22Rv1 (cell line): ENCODE measurements at regions not wholly inside any gene's neighbourhood (a gene's known extent, or its start where the extent isn't known, plus 50 kb on each side); places are given as distances from the start of the nearest gene placed in this dataset.
"Not testable (repeated sequence)": the region's sequence is repeated elsewhere in the genome, so short reads cannot be mapped to it uniquely, and the experiment has no call there.

Source experiments
- H3K27ac ChIP-seq: fragments of 450-650 bp; 2 replicates; pipeline ENCODE4 v1.5.1; 2017
- ZFX ChIP-seq: fragments of 450-650 bp; IDR thresholded peaks from 2 replicates; pipeline ENCODE4 v1.6.1; 2017; ENCODE audit warnings: antibody characterized with exemption, borderline replicate concordance
- TF ChIP-seq, protein P1 (sequence below): fragments of 450-650 bp; IDR thresholded peaks from 2 replicates; pipeline ENCODE4 v1.5.1; 2017; ENCODE audit warnings: mild to moderate bottlenecking

DNA sequence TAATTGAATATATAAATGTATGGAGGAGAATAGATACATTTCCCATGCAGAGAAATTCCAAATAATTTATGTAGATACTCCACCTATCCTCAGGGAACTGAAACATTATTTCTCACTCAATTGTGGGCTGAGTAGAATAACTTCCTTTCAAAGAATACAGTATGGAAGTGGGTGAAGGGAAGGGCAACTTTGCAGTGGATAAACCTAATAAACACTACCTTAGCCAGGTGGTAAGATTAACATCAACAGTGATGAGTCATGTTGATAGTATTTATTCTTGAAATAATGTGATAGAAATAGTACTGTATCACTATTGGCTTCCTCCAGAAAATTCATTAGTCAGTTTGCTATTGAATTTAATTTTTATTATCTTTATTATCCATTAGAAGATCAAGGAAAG, 716.4 kb upstream of the CHAC2 start:
- H3K27ac ChIP-seq, result no peak overlapping the region
- TF ChIP-seq, protein P1, sequence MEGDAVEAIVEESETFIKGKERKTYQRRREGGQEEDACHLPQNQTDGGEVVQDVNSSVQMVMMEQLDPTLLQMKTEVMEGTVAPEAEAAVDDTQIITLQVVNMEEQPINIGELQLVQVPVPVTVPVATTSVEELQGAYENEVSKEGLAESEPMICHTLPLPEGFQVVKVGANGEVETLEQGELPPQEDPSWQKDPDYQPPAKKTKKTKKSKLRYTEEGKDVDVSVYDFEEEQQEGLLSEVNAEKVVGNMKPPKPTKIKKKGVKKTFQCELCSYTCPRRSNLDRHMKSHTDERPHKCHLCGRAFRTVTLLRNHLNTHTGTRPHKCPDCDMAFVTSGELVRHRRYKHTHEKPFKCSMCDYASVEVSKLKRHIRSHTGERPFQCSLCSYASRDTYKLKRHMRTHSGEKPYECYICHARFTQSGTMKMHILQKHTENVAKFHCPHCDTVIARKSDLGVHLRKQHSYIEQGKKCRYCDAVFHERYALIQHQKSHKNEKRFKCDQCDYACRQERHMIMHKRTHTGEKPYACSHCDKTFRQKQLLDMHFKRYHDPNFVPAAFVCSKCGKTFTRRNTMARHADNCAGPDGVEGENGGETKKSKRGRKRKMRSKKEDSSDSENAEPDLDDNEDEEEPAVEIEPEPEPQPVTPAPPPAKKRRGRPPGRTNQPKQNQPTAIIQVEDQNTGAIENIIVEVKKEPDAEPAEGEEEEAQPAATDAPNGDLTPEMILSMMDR, result no peak
- TF ChIP-seq ZFX, result no peak

- no peak for TF ChIP-seq ZFX
- TF ChIP-seq, protein P1, result no peak
Measured at GRCh38 chr2:53040536-53041229, 726.9 kb upstream of the CHAC2 start.

GRCh38 chr2:53036196-53036595, 731.4 kb upstream of the CHAC2 start:
- TF ChIP-seq ZFX, result no peak
- TF ChIP-seq, protein P1, result no peak
- H3K27ac ChIP-seq, result no peak overlapping the region

More at GRCh38 chr2:53040536-53041229, 726.9 kb upstream of the CHAC2 start:
- no peak overlapping the region for H3K27ac ChIP-seq

DNA sequence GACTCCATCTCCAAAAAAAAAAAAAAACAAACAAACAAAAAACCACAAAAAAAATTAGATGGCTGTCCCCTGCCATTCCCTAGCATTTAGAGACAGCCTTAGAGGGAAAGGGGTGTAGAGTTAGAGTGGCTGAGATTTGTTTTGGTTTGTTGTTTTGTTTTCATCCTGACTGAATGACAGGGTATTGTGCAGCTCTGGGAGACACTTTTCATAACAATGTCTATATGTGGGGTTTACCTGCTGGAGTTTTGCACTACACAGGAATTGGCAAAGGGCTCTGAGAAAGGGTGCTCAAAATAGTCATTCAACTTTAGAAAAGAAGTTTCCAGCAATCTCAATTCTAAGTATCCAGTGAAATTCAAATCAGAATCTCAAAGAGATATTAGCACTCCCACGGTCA, 732.5 kb upstream of the CHAC2 start:
- no peak for TF ChIP-seq ZFX
- TF ChIP-seq, protein P1, result no peak
- no peak overlapping the region for H3K27ac ChIP-seq

GRCh38 chr2:53033411-53033810, 734.2 kb upstream of the CHAC2 start:
- TF ChIP-seq, protein P1, result no peak
- TF ChIP-seq ZFX, result no peak
- H3K27ac ChIP-seq, result no peak overlapping the region

DNA sequence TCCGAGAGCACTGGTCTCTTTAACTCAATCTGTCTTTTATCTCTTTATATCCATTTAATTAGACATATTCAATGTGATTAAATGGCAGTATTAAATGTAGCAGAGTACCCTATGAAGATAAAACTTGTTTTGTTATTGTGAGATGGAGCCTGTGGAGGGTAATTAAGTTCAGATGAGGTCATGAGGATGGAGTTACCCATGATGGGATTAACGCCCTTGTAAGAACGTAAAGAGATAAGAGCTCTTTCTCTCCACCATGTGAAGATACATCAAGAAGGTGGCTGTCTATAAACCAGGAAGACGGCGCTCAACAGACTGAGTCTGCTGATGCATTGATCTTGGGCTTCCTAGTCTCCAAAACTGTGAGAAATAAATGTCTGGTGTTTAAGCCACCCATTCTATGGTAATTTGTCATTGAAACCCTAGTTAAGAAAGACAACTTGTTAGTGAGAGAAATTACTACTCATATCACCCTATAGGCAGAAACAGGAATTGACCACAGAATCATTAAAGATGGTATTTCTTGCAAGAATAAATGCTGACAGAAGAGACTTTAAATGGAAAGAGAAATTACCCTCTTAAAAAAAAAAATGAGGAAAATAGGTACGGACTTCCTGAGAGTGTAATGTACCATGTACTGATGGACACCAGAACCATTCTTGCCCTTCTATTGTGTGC, 738.7 kb upstream of the CHAC2 start:
- no peak for TF ChIP-seq ZFX
- TF ChIP-seq, protein P1, result no peak
- H3K27ac ChIP-seq, result no peak overlapping the region

DNA sequence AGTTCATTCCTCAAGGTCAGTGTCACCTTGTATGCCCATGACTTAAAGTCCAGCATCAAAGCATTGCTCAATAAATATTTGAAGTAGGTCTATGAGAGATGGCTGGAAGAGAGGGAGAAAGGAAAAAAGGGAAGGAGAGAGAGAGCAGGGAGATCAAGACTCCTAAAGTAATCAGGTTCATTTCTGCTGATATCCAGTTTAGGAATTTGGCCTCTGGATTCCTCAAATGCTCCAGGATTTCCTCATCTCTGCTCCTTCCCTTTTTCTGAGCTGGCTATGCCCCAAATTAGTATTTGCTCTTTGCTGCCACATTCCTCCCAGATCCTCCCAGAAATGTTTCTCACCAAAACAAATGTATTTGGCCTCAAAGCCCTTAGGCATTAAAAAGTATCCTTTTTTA, 739.4 kb upstream of the CHAC2 start:
- TF ChIP-seq ZFX, result no peak
- TF ChIP-seq, protein P1, result no peak
- H3K27ac ChIP-seq, result no peak overlapping the region

DNA sequence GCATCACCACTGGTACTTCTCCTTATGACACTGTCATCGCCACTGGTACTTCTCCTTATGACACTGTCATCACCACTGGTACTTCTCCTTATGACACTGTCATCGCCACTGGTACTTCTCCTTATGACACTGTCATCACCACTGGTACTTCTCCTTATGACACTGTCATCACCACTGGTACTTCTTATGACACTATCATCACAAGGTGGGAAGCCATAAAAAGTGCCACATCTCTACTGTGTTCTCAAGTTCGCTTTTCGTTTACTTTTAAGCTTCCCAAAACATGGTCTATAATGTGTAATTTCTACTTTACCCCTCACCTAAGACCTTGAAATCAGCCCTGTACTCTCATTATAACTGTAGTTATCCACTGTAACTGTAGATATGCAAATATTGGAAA, 745.4 kb upstream of the CHAC2 start:
- not testable (repeated sequence) for H3K27ac ChIP-seq
